OCI-LY7 (cell line): ENCODE measurements at regions not wholly inside any gene's neighbourhood (a gene's known extent, or its start where the extent isn't known, plus 50 kb on each side); places are given as distances from the start of the nearest gene placed in this dataset.
A peak's percentile ranks its signal among the peaks of the same experiment; 100 is the strongest.

Experiments used
- BruUV-seq: library from RNA; stranded (reverse); fragments of 400-500 nt; replicated peaks from 2 replicates; lab custom pipeline; 2021; lab: Mats Ljungman, UMichigan
- CTCF ChIA-PET: fragments of 300-600 bp; sonication (Branson Sonifier 250); formaldehyde crosslinking; loops from one replicate; lab custom pipeline; 2022; ENCODE audit warnings: antibody characterized with exemption; ENCODE audit not compliant: unreplicated experiment; lab: Charles Lee
- POLR2A ChIA-PET: fragments of 300-600 bp; sonication (Branson Sonifier 250); formaldehyde crosslinking; loops from one replicate; lab custom pipeline; 2022; ENCODE audit warnings: antibody characterized with exemption; lab: Charles Lee
- DNase-seq: peaks from one replicate; pipeline ENCODE4 v3.0.0-alpha.2; 2015; ENCODE audit warnings: low spot score
- H2AFZ ChIP-seq: fragments of 200-600 bp; sonication (generic), shearing (Covaris generic); 2 replicates; pipeline ENCODE4 v1.6.1; 2014; ENCODE audit warnings: mild to moderate bottlenecking, antibody characterized with exemption, low read length, moderate library complexity
- H3K27ac ChIP-seq: fragments of 200-600 bp; sonication (generic); 2 replicates; pipeline ENCODE4 v1.5.1; 2014; ENCODE audit warnings: mixed run types, low read depth, mild to moderate bottlenecking, moderate library complexity, low read length, inconsistent platforms; ENCODE audit not compliant: poor library complexity, severe bottlenecking
- H3K36me3 ChIP-seq: fragments of 200-600 bp; sonication (generic); 2 replicates; pipeline ENCODE4 v1.6.1; 2014; ENCODE audit warnings: mild to moderate bottlenecking, antibody characterized with exemption, low read length, moderate library complexity, mixed read lengths; ENCODE audit not compliant: insufficient read depth
- H3K4me1 ChIP-seq: fragments of 200-600 bp; sonication (generic); 2 replicates; pipeline ENCODE4 v1.5.1; 2014; ENCODE audit warnings: mild to moderate bottlenecking, low read length; ENCODE audit not compliant: insufficient read depth, poor library complexity, severe bottlenecking
- H3K4me2 ChIP-seq: fragments of 200-600 bp; sonication (generic); 2 replicates; pipeline ENCODE4 v1.6.1; 2014; ENCODE audit warnings: mild to moderate bottlenecking, low read length
- H3K4me3 ChIP-seq: fragments of 200-600 bp; sonication (generic); 2 replicates; pipeline ENCODE4 v1.5.1; 2014; ENCODE audit warnings: mild to moderate bottlenecking, low read depth, low read length; ENCODE audit not compliant: poor library complexity, severe bottlenecking
- H3K79me2 ChIP-seq: fragments of 200-600 bp; sonication (generic); 2 replicates; pipeline ENCODE4 v1.6.1; 2016; ENCODE audit warnings: low read depth, mild to moderate bottlenecking, low read length, moderate library complexity, mixed read lengths; ENCODE audit not compliant: insufficient read depth
- H3K9me2 ChIP-seq: fragments of 200-600 bp; sonication (generic); 2 replicates; pipeline ENCODE4 v1.6.1; 2016; ENCODE audit warnings: mild to moderate bottlenecking, low read length, mixed read lengths; ENCODE audit not compliant: insufficient read depth
- H3K9me3 ChIP-seq: fragments of 200-600 bp; sonication (generic); 2 replicates; pipeline ENCODE4 v1.6.1; 2014; ENCODE audit warnings: mild to moderate bottlenecking, mixed run types, low read length, mixed read lengths
- H4K20me1 ChIP-seq: fragments of 200-600 bp; sonication (generic); 2 replicates; pipeline ENCODE4 v1.6.1; 2014; ENCODE audit warnings: mild to moderate bottlenecking, antibody characterized with exemption, low read length, moderate library complexity, mixed read lengths; ENCODE audit not compliant: insufficient read depth
- EZH2phosphoT487 ChIP-seq: fragments of 200-600 bp; sonication (generic); IDR thresholded peaks from 2 replicates; pipeline ENCODE4 v1.6.1; 2018; ENCODE audit warnings: low read depth, borderline replicate concordance, mild to moderate bottlenecking, mixed run types, antibody characterized with exemption, low read length, moderate library complexity, mixed read lengths
- intact Hi-C: fragments of 100-400 bp; cut with micrococcal nuclease; formaldehyde crosslinking; loops from one replicate; pipeline ENCODE4 v1.10.0; 2022; ENCODE audit not compliant: unreplicated experiment
- TF ChIP-seq, protein P1 (sequence below): fragments of 200-600 bp; sonication (generic); conservative IDR thresholded peaks from 2 replicates; pipeline ENCODE4 v1.5.1; 2014; ENCODE audit warnings: mild to moderate bottlenecking, antibody characterized with exemption, low read length, moderate library complexity, mixed read lengths

GRCh38 chr12:76952995-76953394, 74.2 kb upstream of the CSRP2 start:
- no peaks in the 10 kb centered on the region for H3K9me3 ChIP-seq
- DNase-seq = no peak
- H3K36me3 ChIP-seq = no peaks in the 10 kb centered on the region
- TF ChIP-seq, protein P1, sequence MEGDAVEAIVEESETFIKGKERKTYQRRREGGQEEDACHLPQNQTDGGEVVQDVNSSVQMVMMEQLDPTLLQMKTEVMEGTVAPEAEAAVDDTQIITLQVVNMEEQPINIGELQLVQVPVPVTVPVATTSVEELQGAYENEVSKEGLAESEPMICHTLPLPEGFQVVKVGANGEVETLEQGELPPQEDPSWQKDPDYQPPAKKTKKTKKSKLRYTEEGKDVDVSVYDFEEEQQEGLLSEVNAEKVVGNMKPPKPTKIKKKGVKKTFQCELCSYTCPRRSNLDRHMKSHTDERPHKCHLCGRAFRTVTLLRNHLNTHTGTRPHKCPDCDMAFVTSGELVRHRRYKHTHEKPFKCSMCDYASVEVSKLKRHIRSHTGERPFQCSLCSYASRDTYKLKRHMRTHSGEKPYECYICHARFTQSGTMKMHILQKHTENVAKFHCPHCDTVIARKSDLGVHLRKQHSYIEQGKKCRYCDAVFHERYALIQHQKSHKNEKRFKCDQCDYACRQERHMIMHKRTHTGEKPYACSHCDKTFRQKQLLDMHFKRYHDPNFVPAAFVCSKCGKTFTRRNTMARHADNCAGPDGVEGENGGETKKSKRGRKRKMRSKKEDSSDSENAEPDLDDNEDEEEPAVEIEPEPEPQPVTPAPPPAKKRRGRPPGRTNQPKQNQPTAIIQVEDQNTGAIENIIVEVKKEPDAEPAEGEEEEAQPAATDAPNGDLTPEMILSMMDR = 0 out of 2 replicates have a peak, but pooled peaks have one; percentile 13
- no peak for TF ChIP-seq EZH2phosphoT487
- ChIA-PET POLR2A (interaction anchor here (0.6 kb wide), 2 partner anchors 188 to 217 kb away, joined by 3 to 5 read pairs; no protein-coding TSS in a partner anchor), CTCF (no interaction called here)
- H4K20me1 ChIP-seq = no peaks in the 10 kb centered on the region
- no TSS peak for BruUV-seq
- no peaks in the 10 kb centered on the region for H3K4me1 ChIP-seq
- no peak overlapping the region for H3K4me3 ChIP-seq
- H3K9me2 ChIP-seq = no peaks in the 10 kb centered on the region
- H3K27ac ChIP-seq = no peak overlapping the region
- intact Hi-C loops = no loop called here
- H2AFZ ChIP-seq = no peak overlapping the region
- H3K79me2 ChIP-seq = no peaks in the 10 kb centered on the region
- no peak overlapping the region for H3K4me2 ChIP-seq

DNA sequence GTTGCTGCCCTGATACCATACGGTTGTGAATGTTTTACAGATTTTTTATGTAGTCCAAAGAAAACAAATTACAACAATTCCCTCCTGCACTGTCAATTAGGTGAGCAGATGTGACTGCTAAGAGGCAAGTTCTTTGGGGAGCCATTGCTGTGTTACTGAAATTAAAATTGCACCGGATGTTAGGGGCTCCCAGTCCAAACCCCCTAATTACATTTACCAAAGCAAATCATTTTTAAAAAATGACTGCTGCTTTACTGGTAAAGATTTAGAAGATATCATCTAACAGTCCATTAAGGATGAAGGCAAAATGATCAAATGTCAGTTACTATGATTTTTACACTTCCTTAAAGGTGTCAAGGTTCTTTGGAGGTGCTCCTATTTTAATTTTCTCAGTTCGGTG, 70.1 kb upstream of the CSRP2 start:
- no peaks in the 10 kb centered on the region for H3K79me2 ChIP-seq
- CTCF ChIA-PET = no interaction called here
- no peak for TF ChIP-seq EZH2phosphoT487
- TF ChIP-seq, protein P1 = no peak
- no peak overlapping the region for H3K4me2 ChIP-seq
- H3K27ac ChIP-seq = no peak overlapping the region
- BruUV-seq = no TSS peak
- no peak overlapping the region for H2AFZ ChIP-seq
- H3K36me3 ChIP-seq = no peaks in the 10 kb centered on the region
- H3K4me3 ChIP-seq = no peak overlapping the region
- POLR2A ChIA-PET = no interaction called here
- intact Hi-C loops = no loop called here
- no peaks in the 10 kb centered on the region for H3K4me1 ChIP-seq
- H4K20me1 ChIP-seq = no peaks in the 10 kb centered on the region
- no peaks in the 10 kb centered on the region for H3K9me3 ChIP-seq
- H3K9me2 ChIP-seq = no peaks in the 10 kb centered on the region
- DNase-seq = no peak

DNA sequence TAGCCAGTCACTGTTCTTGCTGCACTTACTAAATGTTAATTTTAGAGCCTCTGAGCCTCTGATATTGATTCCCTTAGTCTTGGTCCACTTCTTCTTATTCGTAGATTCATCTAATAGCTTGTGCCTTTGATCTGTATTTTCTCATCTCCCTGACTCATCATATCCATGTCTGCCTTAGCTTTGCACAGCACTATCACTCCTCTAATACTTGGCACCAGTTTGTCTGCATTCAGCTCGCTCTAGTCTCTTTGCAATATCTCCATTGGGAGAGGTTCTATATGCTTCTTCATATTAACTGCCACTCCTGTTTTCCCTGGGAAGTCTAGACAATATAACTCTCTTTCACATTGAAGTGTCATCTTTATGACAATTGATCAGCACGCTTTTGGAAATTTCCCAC, 68.5 kb upstream of the CSRP2 start:
- no peak overlapping the region for H3K4me2 ChIP-seq
- no TSS peak for BruUV-seq
- no peaks in the 10 kb centered on the region for H4K20me1 ChIP-seq
- no peak for DNase-seq
- H3K9me3 ChIP-seq = no peaks in the 10 kb centered on the region
- CTCF ChIA-PET = no interaction called here
- H3K27ac ChIP-seq = no peak overlapping the region
- no peak overlapping the region for H3K4me3 ChIP-seq
- intact Hi-C loops = no loop called here
- H3K9me2 ChIP-seq = no peaks in the 10 kb centered on the region
- POLR2A ChIA-PET = interaction anchor here (0.7 kb wide), 1 partner anchor 40 kb away, joined by 3 read pairs; no protein-coding TSS in a partner anchor
- H2AFZ ChIP-seq = no peak overlapping the region
- no peak for TF ChIP-seq EZH2phosphoT487
- TF ChIP-seq, protein P1 = no peak
- no peaks in the 10 kb centered on the region for H3K36me3 ChIP-seq
- H3K4me1 ChIP-seq = no peaks in the 10 kb centered on the region
- H3K79me2 ChIP-seq = no peaks in the 10 kb centered on the region
